PFSK-1 (cell line): ENCODE measurements at regions not wholly inside any gene's neighbourhood (a gene's known extent, or its start where the extent isn't known, plus 50 kb on each side); places are given as distances from the start of the nearest gene placed in this dataset.

Source experiments
- FOXP2 ChIP-seq: optimal IDR thresholded peaks from 2 replicates; pipeline ENCODE3; 2011; ENCODE audit warnings: borderline replicate concordance, control low read depth, inconsistent platforms; ENCODE audit not compliant: insufficient read depth; ENCODE audit errors: extremely low read length, extremely low read depth
- POLR2AphosphoS5 ChIP-seq: IDR thresholded peaks from 2 replicates; pipeline ENCODE4 v1.6.1; 2012; ENCODE audit warnings: low read depth, mild to moderate bottlenecking, control low read depth, low read length, moderate library complexity
- SIN3A ChIP-seq: IDR thresholded peaks from 2 replicates; pipeline ENCODE4 v1.6.1; 2012; ENCODE audit warnings: mild to moderate bottlenecking, low read length, moderate library complexity, borderline replicate concordance; ENCODE audit not compliant: insufficient read depth
- TAF1 ChIP-seq: IDR thresholded peaks from 2 replicates; pipeline ENCODE4 v1.6.1; 2012; ENCODE audit warnings: low read length, control low read depth, borderline replicate concordance; ENCODE audit not compliant: insufficient read depth
- TF ChIP-seq, protein P1 (sequence below), 2 experiments: IDR thresholded peaks; 2 replicates each; pipeline versions ENCODE4 v1.6.1 to v1.8.0; 2011 to 2012; ENCODE audit warnings: low read depth in 2 of 2, low read length in 2 of 2, control low read depth in 1 of 2, inconsistent platforms in 1 of 2, mild to moderate bottlenecking in 1 of 2, moderate library complexity in 1 of 2; ENCODE audit not compliant: insufficient read depth in 1 of 2

DNA sequence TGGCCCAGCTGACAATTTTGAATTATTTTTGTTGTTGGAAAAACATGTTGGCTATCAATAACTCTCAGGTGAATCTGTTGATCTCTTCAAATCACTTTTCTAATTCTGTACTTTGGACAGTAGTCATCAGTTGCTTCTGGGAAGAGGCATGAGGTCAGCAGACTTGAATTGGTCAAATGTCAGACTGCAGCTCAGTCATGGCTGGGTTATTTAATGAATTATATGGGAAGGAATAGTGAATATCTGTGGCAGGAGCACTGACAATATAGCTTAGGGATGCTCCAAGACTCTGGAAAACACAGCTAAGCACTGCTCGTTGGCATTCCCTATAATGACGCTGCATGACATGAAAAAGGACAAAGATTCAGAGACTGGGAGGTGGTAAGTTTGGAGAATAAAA is 98.8 kb upstream of the GAP43 start:
- TF ChIP-seq POLR2AphosphoS5 (no peak), TAF1 (no peak), FOXP2 (no peak), SIN3A (no peak)
- TF ChIP-seq, protein P1, sequence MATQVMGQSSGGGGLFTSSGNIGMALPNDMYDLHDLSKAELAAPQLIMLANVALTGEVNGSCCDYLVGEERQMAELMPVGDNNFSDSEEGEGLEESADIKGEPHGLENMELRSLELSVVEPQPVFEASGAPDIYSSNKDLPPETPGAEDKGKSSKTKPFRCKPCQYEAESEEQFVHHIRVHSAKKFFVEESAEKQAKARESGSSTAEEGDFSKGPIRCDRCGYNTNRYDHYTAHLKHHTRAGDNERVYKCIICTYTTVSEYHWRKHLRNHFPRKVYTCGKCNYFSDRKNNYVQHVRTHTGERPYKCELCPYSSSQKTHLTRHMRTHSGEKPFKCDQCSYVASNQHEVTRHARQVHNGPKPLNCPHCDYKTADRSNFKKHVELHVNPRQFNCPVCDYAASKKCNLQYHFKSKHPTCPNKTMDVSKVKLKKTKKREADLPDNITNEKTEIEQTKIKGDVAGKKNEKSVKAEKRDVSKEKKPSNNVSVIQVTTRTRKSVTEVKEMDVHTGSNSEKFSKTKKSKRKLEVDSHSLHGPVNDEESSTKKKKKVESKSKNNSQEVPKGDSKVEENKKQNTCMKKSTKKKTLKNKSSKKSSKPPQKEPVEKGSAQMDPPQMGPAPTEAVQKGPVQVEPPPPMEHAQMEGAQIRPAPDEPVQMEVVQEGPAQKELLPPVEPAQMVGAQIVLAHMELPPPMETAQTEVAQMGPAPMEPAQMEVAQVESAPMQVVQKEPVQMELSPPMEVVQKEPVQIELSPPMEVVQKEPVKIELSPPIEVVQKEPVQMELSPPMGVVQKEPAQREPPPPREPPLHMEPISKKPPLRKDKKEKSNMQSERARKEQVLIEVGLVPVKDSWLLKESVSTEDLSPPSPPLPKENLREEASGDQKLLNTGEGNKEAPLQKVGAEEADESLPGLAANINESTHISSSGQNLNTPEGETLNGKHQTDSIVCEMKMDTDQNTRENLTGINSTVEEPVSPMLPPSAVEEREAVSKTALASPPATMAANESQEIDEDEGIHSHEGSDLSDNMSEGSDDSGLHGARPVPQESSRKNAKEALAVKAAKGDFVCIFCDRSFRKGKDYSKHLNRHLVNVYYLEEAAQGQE (IDR thresholded peaks at IDR 0.05; ENCODE audit: insufficient read depth in 1 of 2, low read depth in 2 of 2, low read length in 2 of 2): no peak
